C4-2B (cell line): ENCODE measurements at regions not wholly inside any gene's neighbourhood (a gene's known extent, or its start where the extent isn't known, plus 50 kb on each side); places are given as distances from the start of the nearest gene placed in this dataset.

ENCODE experiments used
- CTCF ChIP-seq: fragments of 450-650 bp; conservative IDR thresholded peaks from 2 replicates; pipeline ENCODE4 v1.5.1; 2017; ENCODE audit warnings: mild to moderate bottlenecking
- ZFX ChIP-seq: fragments of 450-650 bp; IDR thresholded peaks from 2 replicates; pipeline ENCODE4 v1.6.1; 2017

- TF ChIP-seq CTCF = no peak
- TF ChIP-seq ZFX = no peak
These were observed 1410.8 kb downstream of the TBC1D22A start for GRCh38 chr22:48173061-48173772.
